GM21576 (cell line): ENCODE measurements at regions not wholly inside any gene's neighbourhood (a gene's known extent, or its start where the extent isn't known, plus 50 kb on each side); places are given as distances from the start of the nearest gene placed in this dataset.
"Not testable (repeated sequence)": the region's sequence is repeated elsewhere in the genome, so short reads cannot be mapped to it uniquely, and the experiment has no call there.

ENCODE experiments used
- ATAC-seq: cut with Tn5 transposase; IDR thresholded peaks from one replicate; pipeline ENCODE4 v1.9.1; 2021; ENCODE audit warnings: mild to moderate bottlenecking, moderate library complexity; ENCODE audit not compliant: unreplicated experiment

DNA sequence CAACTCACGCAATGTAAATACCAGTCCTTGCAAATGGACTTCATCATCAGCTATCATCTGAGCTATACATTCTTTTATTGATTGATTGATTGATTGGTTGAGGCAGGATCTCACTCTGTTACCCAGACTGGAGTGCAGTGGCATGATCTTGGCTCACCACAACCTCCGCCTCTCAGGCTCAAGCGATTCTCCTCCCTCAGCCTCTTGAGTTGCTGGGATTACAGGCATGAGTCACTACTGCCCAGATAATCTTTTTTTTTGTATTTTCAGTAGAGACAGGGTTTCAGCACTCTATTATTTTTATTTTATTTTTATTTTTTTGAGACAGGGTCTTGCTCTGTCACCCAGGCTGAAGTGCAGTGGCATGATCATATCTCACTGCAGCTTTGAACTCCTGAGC lies 369.5 kb downstream of the MAT2B start:
- not testable (repeated sequence) for ATAC-seq

DNA sequence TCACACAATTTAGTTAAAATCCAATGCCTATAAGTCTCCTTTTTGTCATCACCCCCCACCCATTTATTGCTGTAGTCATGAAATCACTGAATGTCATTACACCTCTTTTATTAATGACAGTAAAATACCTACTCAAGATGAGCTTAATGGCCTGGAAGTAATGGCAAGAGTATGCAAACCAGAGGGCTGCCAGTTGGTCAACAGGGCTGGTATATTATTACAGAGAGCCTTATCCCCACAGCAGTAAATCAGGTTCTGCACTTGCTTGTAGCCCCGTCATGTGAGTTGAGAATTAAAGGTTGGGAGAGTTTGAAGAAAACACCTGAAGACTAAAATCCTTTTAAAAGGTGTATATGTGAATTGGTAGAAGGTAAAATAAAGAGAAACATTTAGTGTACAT lies 372.4 kb downstream of the MAT2B start:
- no peak for ATAC-seq

DNA sequence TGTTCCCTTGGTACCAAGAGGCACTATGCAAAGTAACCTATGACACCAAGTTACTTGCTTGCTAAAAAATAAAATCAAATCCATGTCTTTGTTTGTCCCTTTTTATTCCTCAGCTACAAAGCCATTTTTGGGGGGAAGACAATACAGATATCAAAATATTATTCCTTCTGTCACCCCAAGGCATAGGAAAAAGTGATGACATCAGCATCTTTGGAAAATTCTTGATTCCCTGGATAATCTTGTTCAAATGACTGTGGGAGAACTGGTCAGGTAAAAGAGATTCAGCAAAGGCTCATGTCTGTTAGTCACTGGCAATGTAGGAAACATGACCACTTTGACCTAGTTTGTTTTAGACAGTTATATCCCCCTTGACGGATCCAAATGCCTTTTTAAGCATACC lies 373.1 kb downstream of the MAT2B start:
- ATAC-seq = no peak

DNA sequence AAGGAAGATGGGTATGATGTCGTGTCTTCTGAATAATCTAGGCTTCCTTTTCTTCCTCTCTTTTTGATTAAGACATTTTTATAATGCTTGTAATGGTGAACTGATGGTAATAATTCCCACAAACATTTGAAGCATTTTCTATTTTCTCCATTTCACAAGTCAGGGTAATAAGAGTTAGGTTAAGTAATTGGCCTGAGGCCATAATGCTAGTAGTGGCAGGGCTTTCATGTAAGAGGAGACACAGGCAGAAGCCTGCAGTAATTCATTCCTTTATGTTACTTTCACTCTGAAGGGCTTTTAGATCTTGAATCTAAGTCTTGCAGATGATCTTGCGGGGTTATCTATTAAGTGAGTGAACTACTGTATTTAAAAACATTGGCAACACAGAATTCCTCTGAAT lies 374.9 kb downstream of the MAT2B start:
- no peak for ATAC-seq

DNA sequence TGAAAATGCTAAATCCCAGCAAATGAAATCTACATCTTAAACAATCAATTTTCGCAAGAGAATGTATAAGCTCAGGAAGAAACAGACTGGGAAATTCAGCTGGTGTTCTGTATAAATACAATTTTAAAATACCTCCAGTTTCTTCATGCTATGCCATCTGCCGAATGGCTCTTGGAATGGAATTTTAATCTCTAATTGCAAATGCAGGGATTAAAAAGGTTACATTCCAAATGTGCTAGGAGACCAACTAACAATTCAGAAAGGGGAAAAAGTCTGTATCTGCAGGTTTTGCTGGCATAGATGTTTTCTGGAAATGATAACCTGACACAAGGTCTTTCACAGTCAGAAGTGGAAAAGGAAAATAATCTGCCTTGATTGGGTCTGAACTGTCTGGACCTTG lies 379.7 kb downstream of the MAT2B start:
- no peak for ATAC-seq

GRCh38 chr5:163887854-163888253 lies 382.4 kb downstream of the MAT2B start:
- no peak for ATAC-seq

DNA sequence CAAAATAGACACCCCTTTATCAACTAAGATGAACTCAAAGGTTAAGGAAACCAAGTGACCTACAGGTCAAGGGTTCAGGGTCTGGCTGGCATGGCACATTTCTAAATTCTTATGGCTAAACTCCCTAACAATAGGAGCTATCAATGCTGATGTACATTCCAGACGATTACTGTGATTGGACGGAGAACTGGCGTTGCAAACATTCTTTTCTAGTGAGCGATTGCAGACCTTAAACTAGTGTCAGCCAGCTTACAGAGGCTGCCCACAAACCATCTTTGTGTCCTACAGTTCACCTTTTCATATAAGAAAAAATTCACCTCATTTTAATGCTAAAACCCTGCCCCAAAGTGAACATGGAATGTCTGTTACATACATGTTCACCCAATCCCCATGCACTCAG lies 382.9 kb downstream of the MAT2B start:
- no peak for ATAC-seq

DNA sequence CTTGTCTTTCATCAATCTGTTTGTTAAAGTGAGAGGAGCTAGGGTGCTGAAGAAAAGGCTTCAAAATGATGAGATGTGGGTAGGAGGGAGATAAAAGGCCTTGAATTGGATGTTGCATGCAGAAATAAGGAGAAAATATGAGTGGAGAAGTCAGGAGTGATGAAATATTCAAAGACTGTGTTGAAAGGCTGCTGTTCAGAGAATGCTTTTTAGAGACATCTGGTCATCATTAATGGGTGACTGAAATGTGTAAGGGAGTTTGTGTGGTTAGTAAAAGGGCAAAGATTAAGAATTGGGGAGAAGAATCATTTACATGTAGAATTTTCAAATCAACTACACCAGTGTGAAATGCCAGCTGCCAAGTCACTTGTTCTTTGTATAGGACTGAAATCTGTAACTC lies 383.9 kb downstream of the MAT2B start:
- ATAC-seq = no peak

DNA sequence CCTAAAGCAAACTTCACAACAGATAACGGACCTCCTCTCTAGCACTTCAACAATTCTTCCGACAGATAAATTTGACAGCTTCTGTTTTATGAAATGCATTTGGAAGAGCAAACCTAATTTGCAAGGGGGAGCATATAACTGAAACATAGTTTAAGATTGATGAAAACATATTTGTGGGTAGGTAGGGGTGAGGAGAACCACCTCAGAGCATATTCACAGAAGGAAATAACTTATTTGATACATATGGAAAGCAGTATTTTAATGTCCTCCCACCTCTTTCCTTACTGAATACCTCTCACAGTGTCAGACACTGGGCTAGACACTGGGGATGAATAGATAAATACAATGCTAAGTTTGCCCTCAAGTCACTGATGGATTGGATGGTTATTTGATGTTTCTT lies 384.8 kb downstream of the MAT2B start:
- no peak for ATAC-seq

- no peak for ATAC-seq
Observed at GRCh38 chr5:163893281-163893680, 387.9 kb downstream of the MAT2B start.

GRCh38 chr5:163894645-163895044 lies 389.2 kb downstream of the MAT2B start:
- ATAC-seq = no peak

DNA sequence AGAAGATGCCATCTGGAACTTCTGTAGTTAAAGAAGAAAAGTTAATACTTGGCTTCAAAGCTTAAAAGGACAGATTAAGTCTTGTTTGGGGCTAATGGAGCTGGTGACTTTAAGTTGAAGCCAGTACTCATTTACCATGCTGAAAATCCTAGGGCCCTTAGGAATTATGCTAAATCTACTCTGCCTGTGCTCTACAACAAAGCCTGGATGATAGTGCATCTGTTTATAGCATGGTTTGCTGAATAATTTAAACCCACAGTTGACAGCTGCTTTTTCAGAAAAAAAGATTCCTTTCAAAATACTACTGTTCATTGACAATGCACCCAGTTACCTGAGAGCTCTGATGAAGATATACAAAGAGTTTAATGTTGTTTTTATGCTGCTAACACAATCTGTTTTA lies 393.5 kb downstream of the MAT2B start:
- no peak for ATAC-seq

GRCh38 chr5:163907783-163908182 lies 402.4 kb downstream of the MAT2B start:
- ATAC-seq = not testable (repeated sequence)

- ATAC-seq = no peak
Observed at GRCh38 chr5:163908253-163908652, 402.8 kb downstream of the MAT2B start.

GRCh38 chr5:163910226-163910625 lies 404.8 kb downstream of the MAT2B start:
- no peak for ATAC-seq

DNA sequence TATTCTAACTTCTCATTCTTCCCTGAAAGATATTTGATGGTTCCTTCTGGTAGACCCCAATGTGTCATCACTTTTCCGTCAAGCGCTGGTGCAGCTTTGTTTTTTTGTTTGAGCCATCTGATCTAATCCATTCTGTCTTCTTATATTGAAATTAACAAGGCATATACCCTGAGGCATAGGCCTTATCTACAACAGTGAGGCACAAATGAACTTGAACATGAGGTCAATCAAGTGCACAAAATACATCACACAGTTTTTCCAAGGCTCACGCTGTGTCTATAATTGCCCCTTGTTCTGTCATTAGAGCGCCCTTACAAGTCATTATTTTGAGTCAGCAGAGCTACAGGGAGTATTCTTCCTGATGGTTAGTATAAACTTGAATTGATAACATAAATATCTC lies 406.6 kb downstream of the MAT2B start:
- no peak for ATAC-seq

DNA sequence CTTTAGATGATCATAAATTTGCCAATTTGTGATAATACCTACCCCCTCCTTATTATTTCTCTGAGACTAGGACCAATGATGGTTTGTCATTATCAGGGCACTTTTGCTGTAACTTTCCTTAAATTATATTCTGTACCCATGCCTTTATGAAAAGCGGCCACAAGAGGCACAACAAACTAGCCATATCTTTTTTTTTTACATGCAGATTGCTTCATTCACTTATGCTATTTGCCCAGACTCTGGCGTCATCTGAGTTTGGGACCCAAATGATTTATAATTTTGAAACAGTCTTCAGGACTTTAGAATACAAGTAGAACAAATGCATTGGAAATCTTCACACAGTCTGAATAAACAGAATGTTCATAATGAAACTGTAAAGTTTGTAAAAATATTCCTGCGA lies 408.1 kb downstream of the MAT2B start:
- no peak for ATAC-seq

DNA sequence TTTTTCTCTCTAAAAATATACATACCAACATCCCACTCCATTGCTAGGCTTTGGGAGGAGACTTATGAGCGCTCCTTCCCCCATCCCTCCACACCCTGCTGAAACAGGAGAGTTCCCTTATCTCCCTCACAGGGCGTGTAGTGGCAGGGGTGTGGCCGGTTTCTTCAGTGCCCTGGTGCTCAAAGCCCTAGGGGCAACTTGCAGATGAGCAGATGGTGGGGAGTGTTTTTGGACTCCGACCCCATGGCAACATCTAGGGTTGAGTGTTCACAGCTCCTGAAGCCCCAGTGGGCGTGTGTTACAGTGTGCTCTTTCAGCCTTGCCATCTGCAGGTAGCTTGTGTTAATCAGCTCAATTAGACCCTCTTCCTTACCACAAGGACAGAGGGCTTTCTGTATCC lies 409.5 kb downstream of the MAT2B start:
- peak; percentile 28 for ATAC-seq

- peak; percentile 70 for ATAC-seq
Observed at GRCh38 chr5:163915481-163915961, 410.1 kb downstream of the MAT2B start.

DNA sequence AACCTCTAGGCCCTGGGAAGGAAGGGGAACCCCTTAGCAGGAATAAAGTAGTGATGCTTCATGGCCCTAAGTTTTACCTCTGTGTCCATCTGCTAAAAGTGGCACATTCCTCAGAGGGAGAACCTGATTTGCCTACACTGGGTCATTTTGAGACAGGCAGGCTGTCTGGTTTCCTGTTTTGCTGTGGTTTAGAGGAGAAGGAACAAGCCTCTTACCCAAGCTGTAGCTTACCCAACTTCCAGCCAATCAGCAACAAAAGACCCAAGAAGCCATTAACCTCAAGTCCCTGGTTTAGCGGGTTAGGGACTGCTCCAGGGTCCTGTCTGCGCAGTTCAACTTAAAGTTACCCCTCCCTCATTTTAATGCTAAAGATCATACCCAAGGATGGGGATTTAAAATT lies 411.0 kb downstream of the MAT2B start:
- ATAC-seq = peak; percentile 86

DNA sequence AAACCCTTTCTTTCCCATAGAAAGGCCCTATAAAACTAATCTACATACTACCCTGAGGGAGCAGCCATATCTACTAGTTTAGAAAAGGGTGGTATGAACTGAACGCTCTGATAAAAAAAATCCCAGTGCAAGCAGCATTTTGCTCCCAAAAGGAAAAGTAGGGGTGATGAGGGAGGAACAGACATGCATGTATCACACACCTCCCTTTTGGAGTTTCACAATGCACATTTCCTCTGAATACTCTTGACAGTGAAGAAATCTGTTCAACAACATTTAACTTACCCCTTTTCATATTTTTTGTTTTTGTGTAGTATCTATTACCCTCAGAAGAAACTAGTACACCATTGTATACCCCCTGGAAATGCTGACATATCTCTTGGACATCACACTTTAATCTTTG lies 411.4 kb downstream of the MAT2B start:
- ATAC-seq = no peak

DNA sequence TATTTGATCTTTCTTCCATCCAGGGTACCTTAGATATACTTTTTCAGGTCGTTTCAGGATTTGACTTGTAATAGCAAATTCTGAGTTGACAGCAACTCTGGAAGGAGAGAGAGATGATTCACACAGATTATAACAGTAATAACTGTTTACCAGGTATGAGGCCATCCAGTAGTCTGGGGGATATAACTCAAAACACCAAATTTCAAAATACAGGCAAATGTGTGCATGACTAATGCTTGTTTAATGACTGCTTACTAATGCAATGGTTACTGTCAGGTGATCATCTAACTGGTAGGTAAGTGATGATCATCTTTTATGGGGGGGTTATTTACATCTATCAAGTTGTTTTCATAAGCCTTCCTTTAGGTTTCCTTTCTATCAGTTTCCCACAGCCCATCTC lies 412.3 kb downstream of the MAT2B start:
- no peak for ATAC-seq

DNA sequence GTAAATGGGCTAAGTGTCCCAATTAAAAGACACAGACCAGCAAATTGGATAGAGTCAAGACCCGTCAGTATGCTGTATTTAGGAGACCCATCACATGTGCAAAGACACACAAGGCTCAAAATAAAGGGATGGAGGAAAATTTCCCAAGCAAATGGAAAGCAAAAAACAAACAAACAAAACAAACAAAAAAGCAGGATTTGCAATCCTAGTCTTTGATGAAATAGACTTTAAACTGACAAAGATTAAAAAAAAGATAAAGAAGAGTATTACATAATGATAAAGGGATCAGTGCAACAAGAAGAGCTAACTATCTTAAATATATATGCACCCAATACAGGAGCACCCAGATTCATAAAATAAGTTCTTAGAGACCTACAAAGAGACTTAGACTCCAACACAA lies 429.6 kb downstream of the MAT2B start:
- ATAC-seq = not testable (repeated sequence)

DNA sequence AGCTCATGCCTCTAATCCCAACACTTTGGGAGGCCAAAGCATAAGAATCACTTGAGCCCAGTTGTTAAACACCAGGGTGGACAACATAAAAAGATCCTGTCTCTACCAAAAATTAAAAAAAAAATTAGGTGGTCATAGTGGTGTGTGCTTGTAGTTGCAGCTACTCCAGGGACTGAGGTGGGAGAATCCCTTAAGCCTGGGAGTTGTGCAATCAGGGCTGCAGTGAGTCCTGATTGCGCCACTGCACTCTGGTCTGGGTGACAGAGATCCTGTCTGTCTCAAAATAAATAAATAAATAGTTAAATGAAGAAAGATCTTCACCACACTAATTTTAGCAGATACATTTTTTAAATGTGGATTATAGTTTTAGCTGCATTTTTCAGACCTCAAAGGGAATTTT lies 433.2 kb downstream of the MAT2B start:
- no peak for ATAC-seq
